ENCODE measurements at regions not wholly inside any gene's neighbourhood (a gene's known extent, or its start where the extent isn't known, plus 50 kb on each side); places are given as distances from the start of the nearest gene placed in this dataset.

- no peak overlapping the region for H3K4me3 ChIP-seq (ENCODE audit: low read depth, low read length)
- ChIA-PET POLR2A (interaction anchor here (0.7 kb wide), 1 partner anchor 1770 kb away, joined by 3 read pairs; no protein-coding TSS in a partner anchor), CTCF (no interaction called here)
- TF ChIP-seq CTCF (IDR thresholded peaks at IDR 0.05; ENCODE audit: insufficient read depth, low read length, missing control alignments) = no peak
- no peak for DNase-seq (ENCODE audit: low read depth, low spot score)
Observed at GRCh38 chr1:98177751-98178150, 256.9 kb upstream of the DPYD start.

- TF ChIP-seq CTCF (IDR thresholded peaks at IDR 0.05; ENCODE audit: insufficient read depth, low read length, missing control alignments) = no peak
- ChIA-PET CTCF (no interaction called here), POLR2A (interaction anchor here (0.7 kb wide), 1 partner anchor 1771 kb away, joined by 3 read pairs; no protein-coding TSS in a partner anchor)
- no peak for DNase-seq (ENCODE audit: low read depth, low spot score)
- no peak overlapping the region for H3K4me3 ChIP-seq (ENCODE audit: low read depth, low read length)
Observed at GRCh38 chr1:98176936-98177335, 256.1 kb upstream of the DPYD start.

GRCh38 chr1:98176414-98176813, 255.6 kb upstream of the DPYD start:
- TF ChIP-seq CTCF (IDR thresholded peaks at IDR 0.05; ENCODE audit: insufficient read depth, low read length, missing control alignments) = no peak
- CTCF ChIA-PET = no interaction called here
- POLR2A ChIA-PET = no interaction called here
- no peak overlapping the region for H3K4me3 ChIP-seq (ENCODE audit: low read depth, low read length)
- DNase-seq (ENCODE audit: low read depth, low spot score) = no peak

- ChIA-PET POLR2A (no interaction called here), CTCF (no interaction called here)
- no peak overlapping the region for H3K4me3 ChIP-seq (ENCODE audit: low read depth, low read length)
- DNase-seq (ENCODE audit: low read depth, low spot score) = no peak
- TF ChIP-seq CTCF (IDR thresholded peaks at IDR 0.05; ENCODE audit: insufficient read depth, low read length, missing control alignments) = no peak
Observed at GRCh38 chr1:98172578-98172977, 251.7 kb upstream of the DPYD start.

GRCh38 chr1:98172022-98172421, 251.2 kb upstream of the DPYD start:
- CTCF ChIA-PET = no interaction called here
- POLR2A ChIA-PET = no interaction called here
- TF ChIP-seq CTCF (IDR thresholded peaks at IDR 0.05; ENCODE audit: insufficient read depth, low read length, missing control alignments) = no peak
- no peak for DNase-seq (ENCODE audit: low read depth, low spot score)
- H3K4me3 ChIP-seq (ENCODE audit: low read depth, low read length) = no peak overlapping the region

- CTCF ChIA-PET = no interaction called here
- no peak overlapping the region for H3K4me3 ChIP-seq (ENCODE audit: low read depth, low read length)
- no peak for DNase-seq (ENCODE audit: low read depth, low spot score)
- TF ChIP-seq CTCF (IDR thresholded peaks at IDR 0.05; ENCODE audit: insufficient read depth, low read length, missing control alignments) = no peak
- POLR2A ChIA-PET = no interaction called here
Observed at GRCh38 chr1:98164509-98164908, 243.7 kb upstream of the DPYD start.
